MCF 10A (cell line): ENCODE measurements at regions not wholly inside any gene's neighbourhood (a gene's known extent, or its start where the extent isn't known, plus 50 kb on each side); places are given as distances from the start of the nearest gene placed in this dataset.

ENCODE experiments used
- BruUV-seq: library from RNA; stranded (reverse); fragments of 400-500 nt; replicated peaks from 2 replicates; lab custom pipeline; 2021; lab: Mats Ljungman, UMichigan
- CTCF ChIA-PET: fragments of 300-600 bp; sonication (Branson Sonifier 250); formaldehyde crosslinking; extraction: SDS; loops from one replicate; lab custom pipeline; 2021; ENCODE audit warnings: antibody characterized with exemption, inconsistent platforms; lab: Yijun Ruan, JAX
- POLR2A ChIA-PET: fragments of 300-600, 350-650 bp; sonication (Branson Sonifier 250); formaldehyde crosslinking; extraction: SDS; loops from one replicate; lab custom pipeline; 2020; ENCODE audit warnings: antibody characterized with exemption, inconsistent platforms; lab: Yijun Ruan, JAX
- DNase-seq: peaks from one replicate; pipeline ENCODE4 v3.0.0-alpha.2; 2018; ENCODE audit not compliant: unreplicated experiment
- H3K27ac Mint-ChIP-seq: one replicate; pipeline ENCODE4 v1.8.0; 2022; ENCODE audit warnings: mild to moderate bottlenecking, low read depth, mixed read lengths; ENCODE audit not compliant: unreplicated experiment
- H3K27me3 Mint-ChIP-seq: one replicate; pipeline ENCODE4 v1.8.0; 2022; ENCODE audit warnings: mixed read lengths; ENCODE audit not compliant: insufficient read depth, unreplicated experiment
- H3K36me3 Mint-ChIP-seq: one replicate; pipeline ENCODE4 v1.8.0; 2022; ENCODE audit warnings: mild to moderate bottlenecking, moderate library complexity, mixed read lengths; ENCODE audit not compliant: insufficient read depth, unreplicated experiment
- H3K4me1 Mint-ChIP-seq: one replicate; pipeline ENCODE4 v1.8.0; 2022; ENCODE audit warnings: mixed read lengths; ENCODE audit not compliant: insufficient read depth, unreplicated experiment
- H3K4me3 Mint-ChIP-seq: one replicate; pipeline ENCODE4 v1.8.0; 2022; ENCODE audit warnings: mild to moderate bottlenecking, moderate library complexity, mixed read lengths; ENCODE audit not compliant: unreplicated experiment
- H3K9me3 Mint-ChIP-seq: one replicate; pipeline ENCODE4 v1.8.0; 2022; ENCODE audit warnings: mixed read lengths; ENCODE audit not compliant: unreplicated experiment
- CTCF ChIP-seq: fragments of 200-600 bp; IDR thresholded peaks from one replicate; pipeline ENCODE4 v1.8.0; 2022; ENCODE audit warnings: antibody characterized with exemption, mild to moderate bottlenecking; ENCODE audit not compliant: unreplicated experiment
- intact Hi-C: fragments of 100-400 bp; cut with micrococcal nuclease; formaldehyde crosslinking; loops from 2 replicates; pipeline ENCODE4 v1.14.1; 2022

- TF ChIP-seq CTCF, result no peak
- ChIA-PET CTCF (interaction anchor here (1.5 kb wide), 1 partner anchor 9 kb away, joined by 3 read pairs; no protein-coding TSS in a partner anchor), POLR2A (interaction anchor here (2.2 kb wide), 1 partner anchor 68 kb away, joined by 11 read pairs; no protein-coding TSS in a partner anchor)
- no peak overlapping the region for H3K27ac Mint-ChIP-seq
- H3K36me3 Mint-ChIP-seq, result no peaks in the 10 kb centered on the region
- no peaks in the 10 kb centered on the region for H3K9me3 Mint-ChIP-seq
- intact Hi-C loops, result no loop called here
- no peak overlapping the region for H3K4me3 Mint-ChIP-seq
- H3K27me3 Mint-ChIP-seq, result no peaks in the 10 kb centered on the region
- BruUV-seq, result no TSS peak
- H3K4me1 Mint-ChIP-seq, result no peaks in the 10 kb centered on the region
- DNase-seq, result no peak
These were observed 104.4 kb upstream of the SYNCRIP start for GRCh38 chr6:85747093-85747492.

- intact Hi-C loops, result no loop called here
- Mint-ChIP-seq H3K27ac (no peak overlapping the region), H3K36me3 (no peaks in the 10 kb centered on the region), H3K9me3 (no peaks in the 10 kb centered on the region), H3K4me3 (no peak overlapping the region), H3K4me1 (no peaks in the 10 kb centered on the region), H3K27me3 (no peaks in the 10 kb centered on the region)
- ChIA-PET POLR2A (no interaction called here), CTCF (no interaction called here)
- no peak for DNase-seq
- BruUV-seq, result no TSS peak
- no peak for TF ChIP-seq CTCF
These were observed 101.8 kb upstream of the SYNCRIP start for GRCh38 chr6:85744433-85744970.

GRCh38 chr6:85726206-85726605 is 83.5 kb upstream of the SYNCRIP start:
- TF ChIP-seq CTCF, result no peak
- no peaks in the 10 kb centered on the region for H3K27me3 Mint-ChIP-seq
- no peaks in the 10 kb centered on the region for H3K36me3 Mint-ChIP-seq
- DNase-seq, result peak; percentile 24
- H3K4me3 Mint-ChIP-seq, result no peak overlapping the region
- H3K9me3 Mint-ChIP-seq, result no peaks in the 10 kb centered on the region
- POLR2A ChIA-PET, result no interaction called here
- BruUV-seq, result no TSS peak
- CTCF ChIA-PET, result no interaction called here
- H3K27ac Mint-ChIP-seq, result no peak overlapping the region
- H3K4me1 Mint-ChIP-seq, result no peaks in the 10 kb centered on the region
- intact Hi-C loops, result no loop called here

- intact Hi-C loops, result no loop called here
- no peaks in the 10 kb centered on the region for H3K4me1 Mint-ChIP-seq
- peaks cover 7% of the 10 kb centered on the region for H3K9me3 Mint-ChIP-seq
- DNase-seq, result no peak
- no peak overlapping the region for H3K27ac Mint-ChIP-seq
- TF ChIP-seq CTCF, result no peak
- no peaks in the 10 kb centered on the region for H3K36me3 Mint-ChIP-seq
- no peaks in the 10 kb centered on the region for H3K27me3 Mint-ChIP-seq
- H3K4me3 Mint-ChIP-seq, result no peak overlapping the region
- POLR2A ChIA-PET, result interaction anchor here (1.0 kb wide), 1 partner anchor 16 kb away, joined by 3 read pairs; no protein-coding TSS in a partner anchor
- CTCF ChIA-PET, result interaction anchor here (0.9 kb wide), 1 partner anchor 17 kb away, joined by 3 read pairs; no protein-coding TSS in a partner anchor
- BruUV-seq, result no TSS peak
These were observed 73.1 kb upstream of the SYNCRIP start for GRCh38 chr6:85715797-85716196.
